Activated naive CD8-positive, alpha-beta T cell treated with anti-CD3 and anti-CD28 coated beads for 36 hours (primary cell): ENCODE measurements at regions not wholly inside any gene's neighbourhood (a gene's known extent, or its start where the extent isn't known, plus 50 kb on each side); places are given as distances from the start of the nearest gene placed in this dataset.

Experiments
- DNase-seq: peaks from one replicate; pipeline ENCODE4 v3.0.0; 2021
- H3K27ac Mint-ChIP-seq: one replicate; pipeline ENCODE4 v1.8.0; 2022; ENCODE audit warnings: mild to moderate bottlenecking, moderate library complexity, mixed read lengths
- H3K27me3 Mint-ChIP-seq: one replicate; pipeline ENCODE4 v1.8.0; 2022; ENCODE audit warnings: mild to moderate bottlenecking, mixed read lengths
- H3K36me3 Mint-ChIP-seq: one replicate; pipeline ENCODE4 v1.8.0; 2021; ENCODE audit warnings: mild to moderate bottlenecking, mixed read lengths
- H3K4me1 Mint-ChIP-seq: one replicate; pipeline ENCODE4 v1.8.0; 2021; ENCODE audit warnings: mixed read lengths
- H3K4me3 Mint-ChIP-seq: one replicate; pipeline ENCODE4 v1.8.0; 2022; ENCODE audit warnings: mild to moderate bottlenecking, moderate library complexity, mixed read lengths
- H3K9me3 Mint-ChIP-seq: one replicate; pipeline ENCODE4 v1.8.0; 2022; ENCODE audit warnings: mixed read lengths

- no peak overlapping the region for H3K27ac Mint-ChIP-seq
- no peak overlapping the region for H3K4me3 Mint-ChIP-seq
- no peaks in the 10 kb centered on the region for H3K27me3 Mint-ChIP-seq
- H3K9me3 Mint-ChIP-seq = no peaks in the 10 kb centered on the region
- H3K4me1 Mint-ChIP-seq = peaks cover 2% of the 10 kb centered on the region
- no peak for DNase-seq
- H3K36me3 Mint-ChIP-seq = no peaks in the 10 kb centered on the region
Observed at GRCh38 chr2:19540739-19541525, 182.5 kb upstream of the OSR1 start.

DNA sequence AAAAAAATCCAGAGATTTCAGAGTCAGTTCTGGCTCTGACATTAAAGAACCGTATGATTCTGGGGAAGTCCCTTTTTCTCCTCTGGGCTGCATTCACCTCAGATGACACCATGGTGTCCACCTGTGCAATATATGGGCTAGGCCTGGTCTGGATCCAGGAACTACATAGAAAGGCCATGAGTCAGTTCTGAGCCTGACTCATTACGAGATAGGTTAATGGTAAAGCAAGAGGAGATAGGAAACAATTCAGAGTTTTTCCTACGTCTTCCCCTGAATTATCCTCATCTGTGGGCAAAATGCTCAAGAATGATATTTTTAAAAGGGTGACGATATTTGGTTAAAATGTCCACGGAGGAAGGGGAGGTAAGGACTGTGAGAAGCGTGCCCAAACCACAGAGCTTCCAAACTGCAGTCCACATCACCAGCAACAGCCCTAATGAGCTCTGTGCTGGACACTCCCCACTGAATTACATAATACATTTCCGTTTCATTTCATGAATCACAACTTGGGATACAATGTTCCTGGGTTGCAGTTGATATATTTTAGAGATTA, 180.1 kb upstream of the OSR1 start:
- Mint-ChIP-seq H3K27me3 (no peaks in the 10 kb centered on the region), H3K4me3 (no peak overlapping the region), H3K9me3 (peaks cover 3% of the 10 kb centered on the region), H3K27ac (no peak overlapping the region), H3K36me3 (no peaks in the 10 kb centered on the region), H3K4me1 (peaks cover 2% of the 10 kb centered on the region)
- no peak for DNase-seq

- Mint-ChIP-seq H3K4me3 (no peak overlapping the region), H3K36me3 (no peaks in the 10 kb centered on the region), H3K27ac (no peak overlapping the region), H3K4me1 (peaks cover 2% of the 10 kb centered on the region), H3K27me3 (peaks cover 7% of the 10 kb centered on the region), H3K9me3 (peaks cover 3% of the 10 kb centered on the region)
- no peak for DNase-seq
Observed at GRCh38 chr2:19536136-19536535, 177.7 kb upstream of the OSR1 start.

GRCh38 chr2:19532547-19533196, 174.2 kb upstream of the OSR1 start:
- Mint-ChIP-seq H3K4me1 (no peaks in the 10 kb centered on the region), H3K27ac (no peak overlapping the region), H3K36me3 (no peaks in the 10 kb centered on the region), H3K4me3 (no peak overlapping the region), H3K27me3 (peaks cover 16% of the 10 kb centered on the region), H3K9me3 (peaks cover 3% of the 10 kb centered on the region)
- DNase-seq = no peak

DNA sequence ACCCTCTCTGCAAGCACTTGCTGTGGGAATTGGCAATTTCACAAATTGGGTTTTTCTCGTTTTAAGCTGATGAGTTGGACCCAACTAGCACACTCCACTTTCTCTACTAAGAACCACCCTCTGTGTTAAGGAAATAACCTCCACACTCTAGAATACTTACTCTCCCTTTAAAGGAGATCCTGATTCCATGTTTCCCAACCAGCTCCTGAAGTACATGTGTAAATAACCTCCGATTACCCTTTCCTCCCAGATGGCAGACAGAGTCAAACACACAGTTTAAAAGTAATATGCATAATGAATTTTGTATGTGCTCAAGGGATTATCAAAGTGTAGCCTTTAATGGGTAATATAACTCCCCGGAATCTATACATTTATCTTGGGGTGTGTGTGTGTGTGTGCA, 171.3 kb upstream of the OSR1 start:
- Mint-ChIP-seq H3K9me3 (peaks cover 3% of the 10 kb centered on the region), H3K27ac (no peak overlapping the region), H3K4me3 (no peak overlapping the region), H3K36me3 (no peaks in the 10 kb centered on the region), H3K27me3 (peaks cover 20% of the 10 kb centered on the region), H3K4me1 (no peaks in the 10 kb centered on the region)
- DNase-seq = no peak

DNA sequence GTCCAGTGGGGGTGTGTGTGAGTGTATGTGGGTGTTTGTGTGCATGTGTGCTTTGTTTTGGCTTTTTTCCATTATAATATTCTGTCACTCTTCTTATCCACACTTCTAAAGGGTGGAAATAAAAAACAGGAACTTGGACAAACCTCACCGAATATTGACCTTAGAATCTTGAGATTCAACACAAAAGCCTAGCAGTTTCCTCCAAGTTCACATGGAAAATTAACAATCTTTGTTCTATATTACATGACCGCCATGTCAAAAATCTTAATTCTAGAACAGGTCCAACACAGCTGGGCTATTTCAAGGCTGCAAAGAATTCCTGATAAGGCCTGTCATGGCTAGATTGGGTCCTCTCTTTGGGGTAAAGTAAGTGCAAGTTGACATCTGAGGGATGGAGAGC, 169.3 kb upstream of the OSR1 start:
- no peaks in the 10 kb centered on the region for H3K4me1 Mint-ChIP-seq
- H3K27ac Mint-ChIP-seq = no peak overlapping the region
- H3K36me3 Mint-ChIP-seq = no peaks in the 10 kb centered on the region
- no peak overlapping the region for H3K4me3 Mint-ChIP-seq
- H3K27me3 Mint-ChIP-seq = peaks cover 28% of the 10 kb centered on the region
- no peak for DNase-seq
- H3K9me3 Mint-ChIP-seq = no peaks in the 10 kb centered on the region

GRCh38 chr2:19525313-19525712, 166.9 kb upstream of the OSR1 start:
- Mint-ChIP-seq H3K9me3 (no peaks in the 10 kb centered on the region), H3K4me3 (no peak overlapping the region), H3K27me3 (peaks cover 20% of the 10 kb centered on the region), H3K36me3 (no peaks in the 10 kb centered on the region), H3K27ac (no peak overlapping the region), H3K4me1 (no peaks in the 10 kb centered on the region)
- no peak for DNase-seq

DNA sequence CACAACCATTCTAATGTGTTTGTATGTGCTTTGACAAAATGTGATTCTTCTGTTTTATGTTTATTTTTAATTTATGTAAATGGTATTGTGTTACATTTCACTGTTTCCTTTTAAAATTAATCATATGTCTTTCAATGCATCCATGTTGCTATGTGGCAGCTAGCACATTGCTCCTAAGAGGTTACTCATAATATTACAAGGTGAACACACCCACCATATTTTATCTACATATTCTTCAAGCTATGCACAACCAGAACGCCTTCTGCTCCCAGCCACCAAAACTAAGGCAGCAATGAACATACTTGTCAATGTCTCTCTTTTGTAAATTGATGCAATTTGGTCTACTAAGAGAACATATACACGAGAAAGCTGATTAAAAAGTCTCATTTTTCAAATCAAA, 160.6 kb upstream of the OSR1 start:
- H3K4me1 Mint-ChIP-seq = no peaks in the 10 kb centered on the region

GRCh38 chr2:19507137-19507536, 148.7 kb upstream of the OSR1 start:
- H3K9me3 Mint-ChIP-seq = no peaks in the 10 kb centered on the region
- no peaks in the 10 kb centered on the region for H3K4me1 Mint-ChIP-seq
- H3K4me3 Mint-ChIP-seq = no peak overlapping the region
- DNase-seq = no peak
- peaks cover 36% of the 10 kb centered on the region for H3K27me3 Mint-ChIP-seq
- H3K36me3 Mint-ChIP-seq = no peaks in the 10 kb centered on the region
- H3K27ac Mint-ChIP-seq = no peak overlapping the region

More for the DNA sequence above, 160.6 kb upstream of the OSR1 start:
- DNase-seq = no peak
- Mint-ChIP-seq H3K9me3 (no peaks in the 10 kb centered on the region), H3K27ac (no peak overlapping the region), H3K36me3 (no peaks in the 10 kb centered on the region), H3K4me3 (no peak overlapping the region), H3K27me3 (peaks cover 12% of the 10 kb centered on the region)

- peaks cover 39% of the 10 kb centered on the region for H3K27me3 Mint-ChIP-seq
- H3K4me3 Mint-ChIP-seq = no peak overlapping the region
- H3K27ac Mint-ChIP-seq = no peak overlapping the region
Observed at GRCh38 chr2:19505199-19506136, 147.0 kb upstream of the OSR1 start.

GRCh38 chr2:19504400-19505198, 146.2 kb upstream of the OSR1 start:
- Mint-ChIP-seq H3K4me3 (no peak overlapping the region), H3K27ac (no peak overlapping the region), H3K36me3 (no peaks in the 10 kb centered on the region), H3K4me1 (no peaks in the 10 kb centered on the region), H3K9me3 (no peaks in the 10 kb centered on the region), H3K27me3 (peaks cover 39% of the 10 kb centered on the region)
- no peak for DNase-seq

More at GRCh38 chr2:19505199-19506136, 147.0 kb upstream of the OSR1 start:
- no peak for DNase-seq
- no peaks in the 10 kb centered on the region for H3K9me3 Mint-ChIP-seq
- H3K36me3 Mint-ChIP-seq = no peaks in the 10 kb centered on the region
- H3K4me1 Mint-ChIP-seq = no peaks in the 10 kb centered on the region

DNA sequence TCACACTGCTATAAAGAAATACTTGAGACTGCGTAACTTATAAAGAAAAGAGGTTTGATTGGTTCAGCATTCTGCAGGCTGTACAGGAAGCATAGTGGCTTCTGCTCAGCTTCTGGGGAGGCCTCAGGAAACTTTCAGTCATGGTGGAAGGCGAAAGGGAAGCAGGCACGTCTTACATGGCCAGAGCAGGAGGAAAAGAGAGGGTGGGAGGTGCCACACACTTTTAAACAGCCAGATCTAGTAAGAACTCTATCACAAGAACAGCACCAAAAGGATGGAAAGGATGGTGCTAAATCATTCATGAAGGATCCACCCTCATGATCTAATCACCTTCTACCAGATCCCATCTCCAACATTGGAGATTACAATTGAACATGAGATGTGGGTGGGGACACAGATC, 145.5 kb upstream of the OSR1 start:
- H3K36me3 Mint-ChIP-seq = no peaks in the 10 kb centered on the region
- no peak overlapping the region for H3K4me3 Mint-ChIP-seq
- peaks cover 38% of the 10 kb centered on the region for H3K27me3 Mint-ChIP-seq
- no peak for DNase-seq
- H3K9me3 Mint-ChIP-seq = no peaks in the 10 kb centered on the region
- H3K4me1 Mint-ChIP-seq = no peaks in the 10 kb centered on the region
- no peak overlapping the region for H3K27ac Mint-ChIP-seq

DNA sequence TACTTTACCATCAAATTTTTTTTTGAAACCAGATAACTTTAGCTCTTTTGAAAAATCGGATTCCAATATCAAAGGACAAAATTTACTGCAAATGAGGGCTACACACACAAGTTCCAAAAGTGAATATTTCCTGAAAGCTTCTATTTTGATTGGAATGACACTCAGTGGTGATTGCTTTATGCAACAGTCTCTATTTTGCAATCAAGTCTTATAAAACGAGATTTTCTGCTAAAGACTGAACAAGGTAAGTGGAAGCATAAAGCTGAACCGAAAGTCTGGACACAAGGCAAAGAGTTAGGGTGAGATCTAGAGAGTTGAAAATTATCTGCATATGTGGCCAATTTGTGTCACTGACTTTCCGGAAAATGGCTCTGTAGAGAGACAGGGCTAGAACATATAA, 145.0 kb upstream of the OSR1 start:
- Mint-ChIP-seq H3K9me3 (no peaks in the 10 kb centered on the region), H3K36me3 (no peaks in the 10 kb centered on the region), H3K27me3 (peaks cover 34% of the 10 kb centered on the region), H3K4me1 (no peaks in the 10 kb centered on the region), H3K4me3 (no peak overlapping the region), H3K27ac (no peak overlapping the region)
- no peak for DNase-seq

GRCh38 chr2:19500126-19500525, 141.7 kb upstream of the OSR1 start:
- DNase-seq = no peak
- H3K4me3 Mint-ChIP-seq = no peak overlapping the region
- H3K4me1 Mint-ChIP-seq = no peaks in the 10 kb centered on the region
- H3K36me3 Mint-ChIP-seq = no peaks in the 10 kb centered on the region
- H3K9me3 Mint-ChIP-seq = no peaks in the 10 kb centered on the region
- H3K27ac Mint-ChIP-seq = no peak overlapping the region
- H3K27me3 Mint-ChIP-seq = peaks cover 21% of the 10 kb centered on the region
